IMR-90 (cell line): ENCODE measurements at regions not wholly inside any gene's neighbourhood (a gene's known extent, or its start where the extent isn't known, plus 50 kb on each side); places are given as distances from the start of the nearest gene placed in this dataset.

Source experiments
- ATAC-seq: fragments of 200-7000 bp; cut with Tn5 transposase; 2 replicates; pipeline ENCODE4 v1.9.1; 2020; ENCODE audit warnings: low read depth, mild to moderate bottlenecking, moderate library complexity
- BruUV-seq: library from RNA; stranded (reverse); fragments of 400-500 nt; replicated peaks from 2 replicates; lab custom pipeline; 2021; lab: Mats Ljungman, UMichigan
- CTCF ChIA-PET: fragments of 300-600 bp; formaldehyde crosslinking; extraction: SDS; loops from one replicate; lab custom pipeline; 2021; ENCODE audit warnings: antibody characterized with exemption; lab: Yijun Ruan, JAX
- POLR2A ChIA-PET: fragments of 300-600 bp; sonication (Branson Sonifier 250); formaldehyde crosslinking; loops from one replicate; lab custom pipeline; 2022; ENCODE audit warnings: antibody characterized with exemption; ENCODE audit not compliant: unreplicated experiment; lab: Charles Lee
- DNase-seq: peaks from one replicate; pipeline ENCODE4 v3.0.0; 2013
- H2AFZ ChIP-seq: replicated peaks from 2 replicates; pipeline ENCODE3; 2013; ENCODE audit warnings: low read length, mild to moderate bottlenecking; ENCODE audit not compliant: poor library complexity
- H2AK5ac ChIP-seq: 2 replicates; pipeline ENCODE4 v1.6.1; 2013; ENCODE audit warnings: low read depth, low read length, inconsistent platforms
- H2AK9ac ChIP-seq: replicated peaks from 2 replicates; pipeline ENCODE3; 2013; ENCODE audit warnings: mild to moderate bottlenecking, low read depth, low read length, moderate library complexity; ENCODE audit not compliant: poor library complexity
- H2BK120ac ChIP-seq: 2 replicates; pipeline ENCODE4 v1.6.1; 2013; ENCODE audit warnings: low read depth, low read length, inconsistent platforms
- H2BK15ac ChIP-seq: 3 replicates; pipeline ENCODE4 v1.6.1; 2013; ENCODE audit warnings: low read depth, low read length, inconsistent platforms
- H2BK20ac ChIP-seq: 2 replicates; pipeline ENCODE4 v1.6.1; 2013; ENCODE audit warnings: low read depth, mild to moderate bottlenecking, inconsistent platforms, low read length, moderate library complexity
- H2BK5ac ChIP-seq: 2 replicates; pipeline ENCODE4 v1.6.1; 2013; ENCODE audit warnings: mild to moderate bottlenecking, low read depth, low read length, inconsistent platforms; ENCODE audit not compliant: poor library complexity, severe bottlenecking
- H3K14ac ChIP-seq: replicated peaks from 2 replicates; pipeline ENCODE4 v1.6.1; 2013; ENCODE audit warnings: low read depth, low read length, inconsistent platforms
- H3K18ac ChIP-seq: 2 replicates; pipeline ENCODE4 v1.6.1; 2013; ENCODE audit warnings: low read depth, low read length, control low read depth
- H3K23ac ChIP-seq: 2 replicates; pipeline ENCODE4 v1.6.1; 2013; ENCODE audit warnings: low read depth, low read length, inconsistent platforms
- H3K27ac ChIP-seq: 2 replicates; pipeline ENCODE4 v1.5.1; 2013; ENCODE audit warnings: mild to moderate bottlenecking, control low read depth, low read length; ENCODE audit not compliant: insufficient read depth
- H3K27me3 ChIP-seq: 2 replicates; pipeline ENCODE4 v1.6.1; 2013; ENCODE audit warnings: low read length; ENCODE audit not compliant: control insufficient read depth, insufficient read depth
- H3K36me3 ChIP-seq: 2 replicates; pipeline ENCODE4 v1.6.1; 2013; ENCODE audit warnings: low read length, mixed read lengths; ENCODE audit not compliant: control insufficient read depth, insufficient read depth
- H3K4ac ChIP-seq: 2 replicates; pipeline ENCODE4 v1.6.1; 2013; ENCODE audit warnings: low read depth, low read length, inconsistent platforms
- H3K4me1 ChIP-seq: 2 replicates; pipeline ENCODE4 v1.6.1; 2013; ENCODE audit warnings: low read length, mixed read lengths; ENCODE audit not compliant: control insufficient read depth, insufficient read depth
- H3K4me2 ChIP-seq: 2 replicates; pipeline ENCODE4 v1.6.1; 2013; ENCODE audit warnings: low read depth, mild to moderate bottlenecking, control low read depth, low read length, moderate library complexity
- H3K4me3 ChIP-seq: 2 replicates; pipeline ENCODE4 v1.5.1; 2013; ENCODE audit warnings: low read depth, mild to moderate bottlenecking, control low read depth, low read length, moderate library complexity; ENCODE audit not compliant: insufficient read depth
- H3K56ac ChIP-seq: 2 replicates; pipeline ENCODE4 v1.6.1; 2013; ENCODE audit warnings: low read length, inconsistent platforms; ENCODE audit not compliant: insufficient read depth; ENCODE audit errors: extremely low read depth
- H3K79me1 ChIP-seq, 2 experiments: 2 replicates each; pipeline ENCODE4 v1.6.1; 2013; ENCODE audit warnings: low read length in 2 of 2, inconsistent platforms in 1 of 2, low read depth in 1 of 2
- H3K9ac ChIP-seq: 2 replicates; pipeline ENCODE4 v1.6.1; 2013; ENCODE audit warnings: low read depth, low read length, control low read depth
- H3K9me1 ChIP-seq: 2 replicates; pipeline ENCODE4 v1.6.1; 2013; ENCODE audit warnings: low read length, inconsistent platforms; ENCODE audit not compliant: insufficient read depth
- H3K9me3 ChIP-seq: 2 replicates; pipeline ENCODE4 v1.6.1; 2013; ENCODE audit warnings: low read length; ENCODE audit not compliant: control insufficient read depth, insufficient read depth
- H4K20me1 ChIP-seq: 2 replicates; pipeline ENCODE4 v1.6.1; 2013; ENCODE audit warnings: low read length, inconsistent platforms; ENCODE audit not compliant: insufficient read depth
- H4K5ac ChIP-seq: 2 replicates; pipeline ENCODE4 v1.6.1; 2013; ENCODE audit warnings: mild to moderate bottlenecking, low read depth, low read length, control low read depth
- H4K8ac ChIP-seq, 2 experiments: 2 replicates each; pipeline ENCODE4 v1.6.1; 2013; ENCODE audit warnings: low read depth in 2 of 2, low read length in 2 of 2, control low read depth in 1 of 2, inconsistent platforms in 1 of 2
- H4K91ac ChIP-seq: 2 replicates; pipeline ENCODE4 v1.6.1; 2013; ENCODE audit warnings: low read depth, low read length, inconsistent platforms; ENCODE audit not compliant: insufficient read depth
- BHLHE40 ChIP-seq: fragments of 150-350 bp; IDR thresholded peaks from 2 replicates; pipeline ENCODE4 v1.6.1; 2016; ENCODE audit warnings: mild to moderate bottlenecking, low read depth, low read length
- MAFK ChIP-seq: IDR thresholded peaks from 2 replicates; pipeline ENCODE4 v1.6.1; 2012; ENCODE audit warnings: low read depth, low read length, improper control_type of control experiment
- RAD21 ChIP-seq: IDR thresholded peaks from 2 replicates; pipeline ENCODE4 v1.6.1; 2012; ENCODE audit warnings: low read length, improper control_type of control experiment
- SMC3 ChIP-seq: fragments of 150-350 bp; IDR thresholded peaks from 2 replicates; pipeline ENCODE4 v1.6.1; 2016; ENCODE audit warnings: low read depth, mild to moderate bottlenecking, antibody characterized with exemption, low read length, moderate library complexity
- WGBS, 2 experiments: methylation state at CpG; one replicate each; pipeline versions ENCODE4 v1.1.5 to v1.1.7; 2013; ENCODE audit warnings: missing lambda C conversion rate in 2 of 2; ENCODE audit not compliant: insufficient read length in 1 of 2; ENCODE audit errors: extremely low coverage in 2 of 2; 5-methylcytosine and 5-hydroxymethylcytosine counted together
- dilution Hi-C: fragments of 300-500 bp; cut with HindIII; formaldehyde crosslinking; loops from one replicate; pipeline ENCODE4 v1.14.3; 2018; ENCODE audit warnings: low sequenced_read_pairs; ENCODE audit not compliant: unreplicated experiment
- in situ Hi-C: fragments of 300-500 bp; cut with MboI; formaldehyde crosslinking; loops from 3 replicates; pipeline ENCODE4 v1.14.3; 2019; ENCODE audit warnings: low sequenced_read_pairs, inconsistent platforms, mixed read lengths
- intact Hi-C: fragments of 100-400 bp; cut with micrococcal nuclease; formaldehyde crosslinking; loops from 2 replicates; pipeline ENCODE4 v1.10.0; 2022
- TF ChIP-seq, protein P1 (sequence below): fragments of 150-350 bp; IDR thresholded peaks from 2 replicates; pipeline ENCODE4 v1.6.1; 2017; ENCODE audit warnings: mild to moderate bottlenecking, antibody characterized with exemption, low read length, low read depth
- TF ChIP-seq, protein P2 (sequence below): conservative IDR thresholded peaks from 2 replicates; pipeline ENCODE4 v1.5.1; 2012; ENCODE audit warnings: mild to moderate bottlenecking, low read depth, low read length, improper control_type of control experiment

DNA sequence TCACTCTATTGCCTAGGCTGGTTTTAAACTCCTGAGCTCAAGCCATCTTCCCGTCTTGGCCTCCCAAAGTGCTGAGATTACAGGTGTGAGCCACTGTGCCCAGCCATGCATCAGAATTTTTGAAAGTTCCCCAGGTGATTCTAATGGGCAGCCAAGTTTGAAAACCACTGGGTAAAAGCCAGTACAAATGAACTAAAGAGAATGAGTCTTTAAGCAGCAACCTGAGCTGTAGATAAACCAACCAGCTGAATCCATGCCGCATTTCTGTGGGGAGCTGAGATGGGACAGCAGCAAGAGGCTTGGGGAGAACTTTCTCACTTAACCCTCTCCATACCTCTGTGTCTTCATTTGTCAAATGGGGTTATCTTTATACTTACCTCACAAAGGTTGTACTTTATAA lies 67.5 kb downstream of the VEGFA start (continued):
- no peak for TF ChIP-seq SMC3

DNA sequence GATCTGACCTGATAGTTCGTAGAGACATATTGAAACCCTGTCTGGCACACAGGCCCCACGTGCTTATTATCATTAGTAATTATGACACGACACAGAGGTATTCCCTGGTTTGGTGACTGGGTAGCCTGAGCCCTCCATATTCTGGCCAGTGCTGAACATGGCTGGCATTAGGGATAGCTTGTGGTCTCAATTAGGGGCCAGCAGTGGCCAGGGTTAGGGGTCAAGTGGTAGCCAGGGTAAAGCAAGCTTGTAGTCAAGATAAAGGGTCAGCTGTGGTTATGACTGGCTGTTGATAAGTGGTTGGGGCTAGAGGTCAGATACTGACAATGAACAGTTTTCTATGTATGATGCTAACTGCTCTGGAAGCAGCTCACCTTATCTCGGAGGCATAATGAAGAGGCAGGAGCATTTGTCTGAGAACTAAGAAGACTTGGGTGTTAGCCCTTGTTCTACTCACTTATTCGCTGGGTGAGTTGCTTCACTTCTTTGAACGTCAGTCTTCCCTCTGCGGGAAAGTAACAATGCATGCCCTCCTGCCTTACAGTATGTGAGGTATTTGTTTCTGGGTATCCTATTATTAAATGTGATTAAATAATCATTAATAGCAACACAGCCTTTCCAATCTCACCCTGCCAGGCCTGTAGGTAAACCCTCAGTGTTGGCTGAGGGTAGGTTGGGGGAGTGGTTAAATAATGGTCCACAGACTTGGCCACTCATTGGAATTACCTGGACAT lies 66.7 kb downstream of the VEGFA start:
- peak overlapping the region; percentile 1 for H2AK9ac ChIP-seq
- dilution Hi-C loops = no loop called here
- CTCF ChIA-PET = interaction anchor here (0.5 kb wide), 1 partner anchor 123 kb away, joined by 4 read pairs; no protein-coding TSS in a partner anchor

More for the DNA sequence above, 66.7 kb downstream of the VEGFA start:
- H3K4me1 ChIP-seq = peaks cover 35% of the 10 kb centered on the region
- peak overlapping the region; percentile 75 for H4K91ac ChIP-seq
- peak overlapping the region; percentile 16 for H2BK20ac ChIP-seq
- in situ Hi-C loops (no loop called here), intact Hi-C loops (no loop called here)
- peaks cover 9% of the 10 kb centered on the region; the same call in 1 of the 2 replicates for H4K20me1 ChIP-seq
- no CpG with 5 or more reads among the region's 7 CpGs for WGBS, 2 experiments
- H3K27ac ChIP-seq = no peak overlapping the region
- peak overlapping the region; percentile 65; the same call in 1 of the 2 replicates for H3K4ac ChIP-seq
- H3K36me3 ChIP-seq = no peaks in the 10 kb centered on the region
- no peaks in the 10 kb centered on the region for H3K79me1 ChIP-seq
- peak overlapping the region; percentile 71 for H3K18ac ChIP-seq
- ATAC-seq = peak; percentile 2; the same call in 1 of the 2 replicates
- no peak overlapping the region for H2BK5ac ChIP-seq
- peak overlapping the region; percentile 86 for H2AK5ac ChIP-seq
- H3K9me1 ChIP-seq = peaks cover 29% of the 10 kb centered on the region; the same call in 1 of the 2 replicates
- peak overlapping the region; percentile 71; the same call in 1 of the 3 replicates for H2BK15ac ChIP-seq
- H3K23ac ChIP-seq = 0 out of 2 replicates have a peak overlapping the region, but pooled peaks have one; percentile 60
- H3K4me2 ChIP-seq = no peak overlapping the region; the same call in 1 of the 2 replicates
- peak overlapping the region; percentile 61 for H2BK120ac ChIP-seq
- POLR2A ChIA-PET = no interaction called here
- peak overlapping the region in 1 of 2 experiments; percentile 16; a peak in 2 of 4 replicates for H4K8ac ChIP-seq
- peak; percentile 46 for DNase-seq
- TF ChIP-seq BHLHE40 (peak; percentile 55; the same call in 1 of the 2 replicates), MAFK (no peak), RAD21 (no peak)
- TF ChIP-seq, protein P1, sequence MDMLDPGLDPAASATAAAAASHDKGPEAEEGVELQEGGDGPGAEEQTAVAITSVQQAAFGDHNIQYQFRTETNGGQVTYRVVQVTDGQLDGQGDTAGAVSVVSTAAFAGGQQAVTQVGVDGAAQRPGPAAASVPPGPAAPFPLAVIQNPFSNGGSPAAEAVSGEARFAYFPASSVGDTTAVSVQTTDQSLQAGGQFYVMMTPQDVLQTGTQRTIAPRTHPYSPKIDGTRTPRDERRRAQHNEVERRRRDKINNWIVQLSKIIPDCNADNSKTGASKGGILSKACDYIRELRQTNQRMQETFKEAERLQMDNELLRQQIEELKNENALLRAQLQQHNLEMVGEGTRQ = peak; percentile 48; the same call in 1 of the 2 replicates
- TF ChIP-seq, protein P2, sequence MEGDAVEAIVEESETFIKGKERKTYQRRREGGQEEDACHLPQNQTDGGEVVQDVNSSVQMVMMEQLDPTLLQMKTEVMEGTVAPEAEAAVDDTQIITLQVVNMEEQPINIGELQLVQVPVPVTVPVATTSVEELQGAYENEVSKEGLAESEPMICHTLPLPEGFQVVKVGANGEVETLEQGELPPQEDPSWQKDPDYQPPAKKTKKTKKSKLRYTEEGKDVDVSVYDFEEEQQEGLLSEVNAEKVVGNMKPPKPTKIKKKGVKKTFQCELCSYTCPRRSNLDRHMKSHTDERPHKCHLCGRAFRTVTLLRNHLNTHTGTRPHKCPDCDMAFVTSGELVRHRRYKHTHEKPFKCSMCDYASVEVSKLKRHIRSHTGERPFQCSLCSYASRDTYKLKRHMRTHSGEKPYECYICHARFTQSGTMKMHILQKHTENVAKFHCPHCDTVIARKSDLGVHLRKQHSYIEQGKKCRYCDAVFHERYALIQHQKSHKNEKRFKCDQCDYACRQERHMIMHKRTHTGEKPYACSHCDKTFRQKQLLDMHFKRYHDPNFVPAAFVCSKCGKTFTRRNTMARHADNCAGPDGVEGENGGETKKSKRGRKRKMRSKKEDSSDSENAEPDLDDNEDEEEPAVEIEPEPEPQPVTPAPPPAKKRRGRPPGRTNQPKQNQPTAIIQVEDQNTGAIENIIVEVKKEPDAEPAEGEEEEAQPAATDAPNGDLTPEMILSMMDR = no peak
- H3K4me3 ChIP-seq = no peak overlapping the region
- H3K9me3 ChIP-seq = no peaks in the 10 kb centered on the region
- no peak overlapping the region for H3K9ac ChIP-seq
- BruUV-seq = no TSS peak
- peak overlapping the region; percentile 36 for H2AFZ ChIP-seq
- H3K27me3 ChIP-seq = peaks cover 7% of the 10 kb centered on the region
- peak overlapping the region; percentile 55 for H3K14ac ChIP-seq
- no peak overlapping the region for H3K56ac ChIP-seq
- H4K5ac ChIP-seq = peak overlapping the region; percentile 10; the same call in 1 of the 2 replicates
